Upper lobe of left lung (tissue), 4 donors: ENCODE measurements at regions not wholly inside any gene's neighbourhood (a gene's known extent, or its start where the extent isn't known, plus 50 kb on each side); places are given as distances from the start of the nearest gene placed in this dataset.

Experiments used
- EP300 ChIP-seq, 4 donors: sonication (generic); formaldehyde crosslinking; IDR thresholded peaks; one replicate each; pipeline ENCODE4 v1.5.1; 2017; ENCODE audit warnings: antibody characterized with exemption in 4 of 4, control low read depth in 2 of 4
- POLR2A ChIP-seq, 4 donors: fragments of 450-650 bp; IDR thresholded peaks; one replicate each; pipeline ENCODE4 v1.5.1; 2016 to 2017; ENCODE audit warnings: antibody characterized with exemption in 4 of 4, mild to moderate bottlenecking in 2 of 4
- POLR2AphosphoS5 ChIP-seq, 2 donors: sonication (generic); formaldehyde crosslinking; IDR thresholded peaks; one replicate each; pipeline ENCODE4 v1.5.1; 2017; ENCODE audit warnings: antibody characterized with exemption in 2 of 2
- TF ChIP-seq, protein P1 (sequence below), 6 experiments: fragments of 450-650 bp in 4 of 6; fragments of 200-600 bp in 2 of 6; sonication (generic) in 2 of 6; IDR thresholded peaks; one replicate each; pipeline ENCODE4 v1.5.1; 2016 to 2019; ENCODE audit warnings: antibody characterized with exemption in 6 of 6

- TF ChIP-seq, protein P1, sequence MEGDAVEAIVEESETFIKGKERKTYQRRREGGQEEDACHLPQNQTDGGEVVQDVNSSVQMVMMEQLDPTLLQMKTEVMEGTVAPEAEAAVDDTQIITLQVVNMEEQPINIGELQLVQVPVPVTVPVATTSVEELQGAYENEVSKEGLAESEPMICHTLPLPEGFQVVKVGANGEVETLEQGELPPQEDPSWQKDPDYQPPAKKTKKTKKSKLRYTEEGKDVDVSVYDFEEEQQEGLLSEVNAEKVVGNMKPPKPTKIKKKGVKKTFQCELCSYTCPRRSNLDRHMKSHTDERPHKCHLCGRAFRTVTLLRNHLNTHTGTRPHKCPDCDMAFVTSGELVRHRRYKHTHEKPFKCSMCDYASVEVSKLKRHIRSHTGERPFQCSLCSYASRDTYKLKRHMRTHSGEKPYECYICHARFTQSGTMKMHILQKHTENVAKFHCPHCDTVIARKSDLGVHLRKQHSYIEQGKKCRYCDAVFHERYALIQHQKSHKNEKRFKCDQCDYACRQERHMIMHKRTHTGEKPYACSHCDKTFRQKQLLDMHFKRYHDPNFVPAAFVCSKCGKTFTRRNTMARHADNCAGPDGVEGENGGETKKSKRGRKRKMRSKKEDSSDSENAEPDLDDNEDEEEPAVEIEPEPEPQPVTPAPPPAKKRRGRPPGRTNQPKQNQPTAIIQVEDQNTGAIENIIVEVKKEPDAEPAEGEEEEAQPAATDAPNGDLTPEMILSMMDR (IDR thresholded peaks at IDR 0.05), result no peak
- TF ChIP-seq POLR2A (IDR thresholded peaks at IDR 0.05), result no peak
- no peak for TF ChIP-seq EP300 (IDR thresholded peaks at IDR 0.05)
- no peak for TF ChIP-seq POLR2AphosphoS5 (IDR thresholded peaks at IDR 0.05)
Measured at GRCh38 chr7:119382726-119383125, 890.2 kb upstream of the KCND2 start.
